ENCODE measurements at regions not wholly inside any gene's neighbourhood (a gene's known extent, or its start where the extent isn't known, plus 50 kb on each side); places are given as distances from the start of the nearest gene placed in this dataset.

GRCh38 chr3:34570916-34571705 is 772.7 kb downstream of the PDCD6IP start:
- TF ChIP-seq CTCF (IDR thresholded peaks at IDR 0.05) (no peak), POLR2A (IDR thresholded peaks at IDR 0.05) (no peak)
